ENCODE measurements at regions not wholly inside any gene's neighbourhood (a gene's known extent, or its start where the extent isn't known, plus 50 kb on each side); places are given as distances from the start of the nearest gene placed in this dataset.

GRCh38 chr5:144698484-144698883 lies 527.8 kb downstream of the KCTD16 start:
- DNase-seq (ENCODE audit: low read depth), result no peak
- no peak overlapping the region for H3K4me3 ChIP-seq (ENCODE audit: low read depth, low read length)
- no peak for TF ChIP-seq MYC (IDR thresholded peaks at IDR 0.05; ENCODE audit: low read depth, low read length)

DNA sequence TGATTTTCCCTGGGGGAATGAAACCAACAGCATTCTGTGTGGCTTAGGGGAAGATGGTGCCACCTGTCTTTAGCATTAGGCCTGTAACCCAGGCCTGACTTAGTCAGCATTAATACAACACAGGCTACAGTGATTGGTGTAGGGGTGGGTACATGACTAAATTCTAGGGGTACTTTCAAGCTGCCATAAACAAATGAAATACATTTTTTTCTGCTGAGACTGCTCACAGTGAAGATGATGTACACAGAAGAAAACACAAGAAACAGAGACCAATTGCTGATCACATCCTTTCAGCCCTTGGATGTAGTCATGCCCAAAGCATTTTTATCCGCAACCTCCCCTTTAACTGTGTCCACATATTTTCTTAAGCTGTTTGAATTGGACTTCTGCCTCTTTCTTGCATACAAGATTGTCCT lies 527.2 kb downstream of the KCTD16 start:
- TF ChIP-seq MYC (IDR thresholded peaks at IDR 0.05; ENCODE audit: low read depth, low read length) (no peak), POLR2A (IDR thresholded peaks at IDR 0.05; ENCODE audit: extremely low read depth, insufficient read length) (no peak), MAX (IDR thresholded peaks at IDR 0.05; ENCODE audit: low read depth, low read length) (no peak)
- TF ChIP-seq, protein P1, sequence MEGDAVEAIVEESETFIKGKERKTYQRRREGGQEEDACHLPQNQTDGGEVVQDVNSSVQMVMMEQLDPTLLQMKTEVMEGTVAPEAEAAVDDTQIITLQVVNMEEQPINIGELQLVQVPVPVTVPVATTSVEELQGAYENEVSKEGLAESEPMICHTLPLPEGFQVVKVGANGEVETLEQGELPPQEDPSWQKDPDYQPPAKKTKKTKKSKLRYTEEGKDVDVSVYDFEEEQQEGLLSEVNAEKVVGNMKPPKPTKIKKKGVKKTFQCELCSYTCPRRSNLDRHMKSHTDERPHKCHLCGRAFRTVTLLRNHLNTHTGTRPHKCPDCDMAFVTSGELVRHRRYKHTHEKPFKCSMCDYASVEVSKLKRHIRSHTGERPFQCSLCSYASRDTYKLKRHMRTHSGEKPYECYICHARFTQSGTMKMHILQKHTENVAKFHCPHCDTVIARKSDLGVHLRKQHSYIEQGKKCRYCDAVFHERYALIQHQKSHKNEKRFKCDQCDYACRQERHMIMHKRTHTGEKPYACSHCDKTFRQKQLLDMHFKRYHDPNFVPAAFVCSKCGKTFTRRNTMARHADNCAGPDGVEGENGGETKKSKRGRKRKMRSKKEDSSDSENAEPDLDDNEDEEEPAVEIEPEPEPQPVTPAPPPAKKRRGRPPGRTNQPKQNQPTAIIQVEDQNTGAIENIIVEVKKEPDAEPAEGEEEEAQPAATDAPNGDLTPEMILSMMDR (IDR thresholded peaks at IDR 0.05; ENCODE audit: low read depth, low read length), result no peak
- no peak overlapping the region for H3K4me3 ChIP-seq (ENCODE audit: low read depth, low read length)
- no peak for DNase-seq (ENCODE audit: low read depth)

GRCh38 chr5:144691936-144692335 lies 521.3 kb downstream of the KCTD16 start:
- DNase-seq (ENCODE audit: low read depth), result no peak
- TF ChIP-seq, protein P1 (IDR thresholded peaks at IDR 0.05; ENCODE audit: low read depth, low read length), result no peak
- TF ChIP-seq POLR2A (IDR thresholded peaks at IDR 0.05; ENCODE audit: extremely low read depth, insufficient read length) (no peak), MYC (IDR thresholded peaks at IDR 0.05; ENCODE audit: low read depth, low read length) (no peak), MAX (IDR thresholded peaks at IDR 0.05; ENCODE audit: low read depth, low read length) (no peak)
- H3K4me3 ChIP-seq (ENCODE audit: low read depth, low read length), result no peak overlapping the region

- H3K4me3 ChIP-seq (ENCODE audit: low read depth, low read length), result no peak overlapping the region
- no peak for TF ChIP-seq MYC (IDR thresholded peaks at IDR 0.05; ENCODE audit: low read depth, low read length)
- no peak for TF ChIP-seq MAX (IDR thresholded peaks at IDR 0.05; ENCODE audit: low read depth, low read length)
- TF ChIP-seq POLR2A (IDR thresholded peaks at IDR 0.05; ENCODE audit: extremely low read depth, insufficient read length), result no peak
- TF ChIP-seq, protein P1 (IDR thresholded peaks at IDR 0.05; ENCODE audit: low read depth, low read length), result no peak
- DNase-seq (ENCODE audit: low read depth), result no peak
These were observed 514.2 kb downstream of the KCTD16 start for GRCh38 chr5:144684899-144685298.

DNA sequence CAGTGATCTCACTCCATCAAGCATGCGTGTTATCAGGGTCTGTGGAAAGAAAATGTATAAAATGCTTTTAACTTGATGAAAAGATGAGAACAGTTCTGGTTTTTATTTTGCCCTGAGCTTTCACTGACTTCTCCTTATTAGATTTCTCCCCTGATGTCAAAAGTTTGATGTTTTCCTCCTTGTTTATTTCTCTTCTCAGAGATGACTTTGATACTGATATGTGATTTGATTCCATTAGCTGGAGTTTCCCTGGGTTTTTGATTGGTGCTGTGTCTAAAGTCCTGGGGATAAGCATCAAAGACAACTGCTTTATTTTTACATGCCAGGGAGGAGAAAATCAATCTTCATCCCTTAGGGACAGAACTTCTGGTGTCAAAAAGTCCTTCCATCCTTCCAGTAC lies 510.0 kb downstream of the KCTD16 start:
- TF ChIP-seq, protein P1 (IDR thresholded peaks at IDR 0.05; ENCODE audit: low read depth, low read length), result no peak
- TF ChIP-seq MYC (IDR thresholded peaks at IDR 0.05; ENCODE audit: low read depth, low read length) (no peak), POLR2A (IDR thresholded peaks at IDR 0.05; ENCODE audit: extremely low read depth, insufficient read length) (no peak), MAX (IDR thresholded peaks at IDR 0.05; ENCODE audit: low read depth, low read length) (no peak)
- DNase-seq (ENCODE audit: low read depth), result no peak
- H3K4me3 ChIP-seq (ENCODE audit: low read depth, low read length), result no peak overlapping the region

- TF ChIP-seq MYC (IDR thresholded peaks at IDR 0.05; ENCODE audit: low read depth, low read length), result no peak
- TF ChIP-seq, protein P1 (IDR thresholded peaks at IDR 0.05; ENCODE audit: low read depth, low read length), result no peak
- no peak for TF ChIP-seq POLR2A (IDR thresholded peaks at IDR 0.05; ENCODE audit: extremely low read depth, insufficient read length)
- no peak for TF ChIP-seq MAX (IDR thresholded peaks at IDR 0.05; ENCODE audit: low read depth, low read length)
- DNase-seq (ENCODE audit: low read depth), result no peak
These were observed 500.4 kb downstream of the KCTD16 start for GRCh38 chr5:144671066-144671465.

More at GRCh38 chr5:144671066-144671465, 500.4 kb downstream of the KCTD16 start:
- H3K4me3 ChIP-seq (ENCODE audit: low read depth, low read length), result no peak overlapping the region

Data from NB4 (cell line).